ENCODE measurements at regions not wholly inside any gene's neighbourhood (a gene's known extent, or its start where the extent isn't known, plus 50 kb on each side); places are given as distances from the start of the nearest gene placed in this dataset.
"Not testable (repeated sequence)": the region's sequence is repeated elsewhere in the genome, so short reads cannot be mapped to it uniquely, and the experiment has no call there.

DNA sequence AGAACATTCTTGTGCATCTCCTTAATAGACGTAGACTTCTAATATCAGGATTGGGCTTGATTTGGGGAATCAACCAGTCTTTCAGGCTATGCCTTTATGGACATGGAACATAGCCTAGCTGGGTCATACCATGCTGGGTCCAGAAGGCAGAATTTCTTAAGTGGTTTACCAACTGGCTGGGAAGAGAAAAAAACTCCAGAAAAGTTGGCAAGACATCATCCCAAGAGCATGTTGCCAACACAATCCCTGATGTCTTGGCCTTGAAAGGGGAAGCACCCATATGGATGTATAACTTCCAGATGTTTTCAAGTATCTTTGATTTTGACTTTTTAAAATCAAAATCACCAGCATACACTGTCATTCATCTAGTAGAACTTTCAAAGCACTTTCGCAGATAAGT is 138.0 kb upstream of the FGF13 start:
- DNase-seq, result no peak

DNA sequence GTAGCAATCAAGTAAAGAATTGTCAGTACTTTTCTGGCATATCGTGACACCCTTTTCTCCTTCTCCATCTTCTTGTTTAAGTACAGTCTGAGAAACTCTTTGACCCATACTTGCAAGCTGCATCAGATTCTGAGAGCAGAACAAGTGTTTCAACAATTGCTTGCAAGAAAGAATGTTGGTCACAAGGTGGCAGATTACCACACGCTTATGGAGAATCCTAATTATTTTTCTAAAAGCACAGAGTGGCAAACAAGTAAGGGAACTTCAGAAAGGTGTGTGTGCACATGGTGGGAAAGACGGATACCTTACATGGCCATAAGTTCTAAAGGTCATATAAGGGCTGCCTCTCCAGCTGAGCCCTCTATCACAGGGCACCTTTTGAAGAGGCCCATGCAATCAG is 136.4 kb upstream of the FGF13 start:
- DNase-seq, result no peak

- DNase-seq, result no peak
Observed at GRCh38 chrX:138845786-138846185, 134.3 kb upstream of the FGF13 start.

DNA sequence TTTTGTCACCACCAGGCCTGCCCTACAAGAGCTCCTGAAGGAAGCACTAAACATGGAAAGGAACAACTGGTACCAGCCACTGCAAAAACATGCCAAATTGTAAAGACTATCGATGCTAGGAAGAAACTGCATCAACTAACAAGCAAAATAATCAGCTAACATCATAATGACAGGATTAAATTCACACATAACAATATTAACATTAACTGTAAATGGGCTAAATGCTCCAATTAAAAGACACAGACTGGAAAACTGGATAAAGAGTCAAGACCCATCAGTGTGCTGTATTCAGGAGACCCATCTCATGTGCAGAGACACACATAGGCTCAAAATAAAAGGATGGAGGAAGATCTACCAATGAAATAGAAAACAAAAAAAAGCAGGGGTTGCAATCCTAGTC is 95.9 kb upstream of the FGF13 start:
- DNase-seq, result not testable (repeated sequence)

DNA sequence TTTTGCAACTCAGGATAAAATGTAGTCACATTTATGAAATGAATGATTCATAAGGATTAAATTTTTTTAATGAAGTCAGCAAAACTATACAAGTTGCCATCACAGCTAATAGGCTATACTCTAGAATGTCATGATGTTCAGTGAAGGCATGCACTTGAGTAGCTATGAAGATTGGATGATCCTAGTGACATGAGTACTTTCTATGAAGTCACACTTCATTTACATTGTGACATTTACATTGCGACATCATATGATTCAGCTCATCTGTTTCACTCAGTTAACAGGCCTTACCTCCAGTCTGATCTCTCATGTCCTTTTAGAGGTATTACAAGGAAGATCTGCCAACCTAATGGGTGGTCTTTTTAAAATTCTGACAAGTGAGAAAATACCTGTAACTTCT is 82.7 kb upstream of the FGF13 start:
- DNase-seq, result no peak

DNA sequence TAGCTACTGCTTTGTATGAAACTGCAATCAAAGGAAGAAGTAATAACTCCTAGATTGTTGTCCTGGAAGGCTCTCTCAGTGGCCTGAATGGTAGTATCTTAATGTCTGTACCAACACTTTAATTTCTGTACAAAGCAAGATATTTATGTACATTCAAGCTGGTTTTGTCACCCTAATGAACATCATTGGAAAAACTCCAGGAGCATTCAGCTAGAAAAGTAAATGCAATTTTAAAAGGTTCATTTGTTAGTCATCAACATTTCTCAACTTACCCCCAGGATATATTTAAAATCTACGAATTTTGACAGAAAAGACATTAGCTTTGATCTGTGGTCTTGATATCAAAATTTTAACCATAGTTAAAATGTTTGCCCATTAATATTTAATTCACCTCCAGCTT is 80.0 kb upstream of the FGF13 start:
- no peak for DNase-seq

GRCh38 chrX:138788771-138789170 is 77.3 kb upstream of the FGF13 start:
- DNase-seq, result no peak

GRCh38 chrX:138778576-138778909 is 67.0 kb upstream of the FGF13 start:
- DNase-seq, result not testable (repeated sequence)

DNA sequence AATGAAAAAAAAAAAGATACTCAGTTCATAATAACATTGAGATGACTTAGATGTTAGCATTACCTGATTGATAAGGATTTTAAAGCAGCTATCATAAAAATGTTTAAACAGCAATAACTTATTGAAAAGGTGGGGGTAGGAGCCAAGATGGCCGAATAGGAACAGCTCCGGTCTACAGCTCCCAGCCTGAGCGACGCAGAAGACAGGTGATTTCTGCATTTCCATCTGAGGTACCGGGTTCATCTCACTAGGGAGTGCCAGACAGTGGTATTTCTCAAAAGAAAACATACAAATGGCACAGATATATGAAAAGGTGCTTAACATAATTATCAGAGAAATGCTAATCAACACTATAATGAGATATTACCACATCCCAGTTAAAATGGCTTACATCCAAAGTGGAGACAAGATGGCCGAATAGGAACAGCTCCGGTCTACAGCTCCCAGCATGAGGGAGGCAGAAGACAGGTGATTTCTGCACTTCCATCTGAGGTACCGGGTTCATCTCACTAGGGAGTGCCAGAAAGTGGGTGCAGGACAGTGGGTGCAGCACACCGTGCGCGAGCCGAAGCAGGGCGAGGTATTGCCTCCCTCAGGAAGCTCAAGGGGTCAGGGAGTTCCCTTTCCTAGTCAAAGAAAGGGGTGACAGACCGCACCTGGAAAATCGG is 66.5 kb upstream of the FGF13 start:
- not testable (repeated sequence) for DNase-seq

DNA sequence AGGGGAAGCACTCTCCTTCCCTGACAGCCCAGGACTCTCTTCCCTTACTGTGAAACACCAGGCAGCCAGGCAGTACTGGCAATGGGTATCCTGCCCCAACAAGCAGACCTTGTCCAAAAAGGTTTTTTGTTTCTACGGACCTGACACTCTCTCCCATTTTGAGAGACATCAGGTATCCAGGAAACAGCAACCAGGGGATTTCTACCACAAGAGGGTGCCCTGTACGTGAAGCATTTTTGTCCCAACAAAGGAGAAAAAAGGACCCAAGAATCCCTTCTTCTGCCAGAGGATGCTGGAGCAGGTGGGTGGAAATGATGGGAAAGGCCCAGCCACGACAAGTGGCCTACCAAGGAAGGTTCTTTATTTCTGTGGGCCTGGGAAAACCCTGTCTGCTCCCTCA is 65.7 kb upstream of the FGF13 start:
- no peak for DNase-seq

DNA sequence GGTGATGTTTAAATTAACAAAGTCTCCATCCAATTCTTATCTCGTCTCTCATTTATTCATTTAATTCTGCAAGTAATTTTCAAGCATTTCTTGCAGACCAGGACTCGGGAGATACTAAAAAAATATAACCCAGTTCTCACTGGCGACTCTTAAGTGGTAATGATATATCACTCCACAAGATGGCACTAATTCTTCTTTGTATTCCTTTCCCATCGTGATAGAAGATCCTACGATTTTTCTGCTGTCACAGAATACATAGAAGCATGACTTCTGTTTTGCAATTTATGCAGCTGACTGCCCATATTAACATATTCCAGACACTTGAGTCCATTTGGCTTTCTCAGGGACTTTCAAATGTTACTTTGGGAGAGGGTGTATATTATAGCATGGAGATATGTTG is 64.0 kb upstream of the FGF13 start:
- no peak for DNase-seq

DNA sequence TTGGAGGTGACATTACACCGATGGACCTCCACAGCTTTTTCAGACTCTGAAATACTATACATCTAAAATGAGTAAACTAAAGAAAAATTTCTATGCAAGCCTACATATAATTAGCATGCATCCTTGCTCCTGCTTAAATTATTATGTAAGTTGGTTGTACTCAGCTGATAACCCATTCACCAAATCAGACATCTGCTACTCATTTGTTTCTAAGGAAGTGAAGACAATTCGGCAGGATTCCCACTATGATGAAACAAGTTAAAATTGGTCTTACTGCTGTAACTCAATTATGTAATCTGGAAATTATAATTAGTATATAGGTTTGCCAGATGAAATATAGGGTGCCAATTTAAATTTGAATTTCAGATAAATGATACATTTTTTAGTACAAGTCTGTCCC is 59.5 kb upstream of the FGF13 start:
- DNase-seq, result no peak

- no peak for DNase-seq
Observed at GRCh38 chrX:138769918-138770317, 58.4 kb upstream of the FGF13 start.

DNA sequence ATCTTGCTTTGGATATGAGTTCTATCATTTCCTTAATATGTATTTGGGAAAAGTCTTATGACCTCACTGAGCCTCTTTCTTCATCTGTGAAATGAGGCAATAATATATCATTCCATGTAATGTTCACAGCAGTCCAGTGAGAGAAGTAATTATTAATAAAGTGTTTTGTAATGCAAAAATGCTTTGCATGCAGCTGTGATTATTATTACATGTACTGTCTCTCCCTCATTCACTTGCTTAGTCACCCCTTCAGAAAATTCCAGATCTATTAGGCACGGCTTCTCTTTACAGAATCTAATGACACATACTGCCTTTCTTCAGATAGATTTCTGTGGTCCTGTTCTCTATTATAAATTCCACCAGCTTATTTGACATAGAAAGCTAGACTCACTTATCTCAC is 53.5 kb upstream of the FGF13 start:
- DNase-seq, result no peak

GRCh38 chrX:138763761-138764160 is 52.2 kb upstream of the FGF13 start:
- DNase-seq, result no peak

- no peak for DNase-seq
Observed at GRCh38 chrX:138761380-138761779, 49.9 kb upstream of the FGF13 start.
